HFF-Myc (cell line): ENCODE measurements at regions not wholly inside any gene's neighbourhood (a gene's known extent, or its start where the extent isn't known, plus 50 kb on each side); places are given as distances from the start of the nearest gene placed in this dataset.
A peak's percentile ranks its signal among the peaks of the same experiment; 100 is the strongest.

ENCODE experiments used
- DNase-seq: peaks from one replicate; pipeline ENCODE4 v3.0.0-alpha.2; 2011; ENCODE audit warnings: low read depth; ENCODE audit errors: extremely low read depth
- H3K4me3 ChIP-seq: replicated peaks from 2 replicates; pipeline ENCODE4 v1.5.1; 2011; ENCODE audit warnings: low read depth, mild to moderate bottlenecking, control low read depth, low read length
- TF ChIP-seq, protein P1 (sequence below): IDR thresholded peaks from 2 replicates; pipeline ENCODE4 v1.5.1; 2012; ENCODE audit warnings: mild to moderate bottlenecking, low read depth, low read length, control low read depth; ENCODE audit errors: missing control alignments

DNA sequence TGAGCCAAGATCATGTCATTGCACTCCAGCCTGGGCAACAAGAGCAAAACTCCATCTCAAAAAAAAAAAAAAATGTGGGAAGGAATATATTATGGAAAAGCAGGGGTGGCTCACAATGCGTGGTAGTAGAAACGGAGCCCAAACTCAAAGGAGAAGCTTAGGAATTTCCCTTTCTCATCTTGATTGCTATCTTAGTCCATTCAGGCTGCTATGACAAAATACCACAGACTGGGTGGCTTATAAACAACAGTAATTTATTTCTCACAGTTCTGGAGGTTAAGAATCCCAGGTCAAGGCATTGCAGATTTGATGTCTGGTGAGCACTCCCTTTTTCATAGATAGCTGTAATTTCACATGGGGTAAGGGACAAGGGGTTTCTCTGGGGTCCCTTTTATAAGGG is 153.8 kb upstream of the KRR1 start:
- TF ChIP-seq, protein P1, sequence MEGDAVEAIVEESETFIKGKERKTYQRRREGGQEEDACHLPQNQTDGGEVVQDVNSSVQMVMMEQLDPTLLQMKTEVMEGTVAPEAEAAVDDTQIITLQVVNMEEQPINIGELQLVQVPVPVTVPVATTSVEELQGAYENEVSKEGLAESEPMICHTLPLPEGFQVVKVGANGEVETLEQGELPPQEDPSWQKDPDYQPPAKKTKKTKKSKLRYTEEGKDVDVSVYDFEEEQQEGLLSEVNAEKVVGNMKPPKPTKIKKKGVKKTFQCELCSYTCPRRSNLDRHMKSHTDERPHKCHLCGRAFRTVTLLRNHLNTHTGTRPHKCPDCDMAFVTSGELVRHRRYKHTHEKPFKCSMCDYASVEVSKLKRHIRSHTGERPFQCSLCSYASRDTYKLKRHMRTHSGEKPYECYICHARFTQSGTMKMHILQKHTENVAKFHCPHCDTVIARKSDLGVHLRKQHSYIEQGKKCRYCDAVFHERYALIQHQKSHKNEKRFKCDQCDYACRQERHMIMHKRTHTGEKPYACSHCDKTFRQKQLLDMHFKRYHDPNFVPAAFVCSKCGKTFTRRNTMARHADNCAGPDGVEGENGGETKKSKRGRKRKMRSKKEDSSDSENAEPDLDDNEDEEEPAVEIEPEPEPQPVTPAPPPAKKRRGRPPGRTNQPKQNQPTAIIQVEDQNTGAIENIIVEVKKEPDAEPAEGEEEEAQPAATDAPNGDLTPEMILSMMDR = no peak
- H3K4me3 ChIP-seq = no peak overlapping the region
- no peak for DNase-seq

DNA sequence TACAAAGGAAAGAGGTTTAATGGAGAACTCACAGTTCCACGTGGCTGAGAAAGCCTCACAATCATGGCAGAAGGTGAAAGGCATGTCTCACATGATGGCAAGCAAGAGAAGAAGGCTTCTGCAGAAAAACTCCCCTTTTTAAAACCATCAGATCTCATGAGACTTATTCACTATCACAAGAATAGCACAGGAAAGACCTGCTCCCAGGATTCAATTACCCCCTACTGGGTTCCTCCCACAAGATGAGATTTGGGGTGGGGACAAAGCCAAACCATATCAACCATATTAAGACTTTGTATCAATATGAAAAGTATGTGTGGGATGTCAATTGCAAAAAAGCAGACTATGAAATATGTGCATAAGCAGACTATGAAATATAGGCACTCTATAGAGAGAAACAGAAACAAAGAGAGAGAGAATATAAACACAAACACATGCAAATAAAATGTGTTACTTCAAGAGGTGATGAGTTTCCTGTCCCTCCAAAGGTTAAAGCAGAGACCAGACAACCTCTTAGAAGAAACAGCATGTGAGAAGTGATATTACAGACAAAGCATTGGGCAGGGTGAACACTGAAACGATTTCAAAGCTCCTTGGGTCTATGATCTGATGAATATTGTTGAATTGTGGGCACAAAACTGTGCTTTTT is 151.2 kb upstream of the KRR1 start:
- no peak for DNase-seq
- H3K4me3 ChIP-seq = no peak overlapping the region
- TF ChIP-seq, protein P1 = no peak

DNA sequence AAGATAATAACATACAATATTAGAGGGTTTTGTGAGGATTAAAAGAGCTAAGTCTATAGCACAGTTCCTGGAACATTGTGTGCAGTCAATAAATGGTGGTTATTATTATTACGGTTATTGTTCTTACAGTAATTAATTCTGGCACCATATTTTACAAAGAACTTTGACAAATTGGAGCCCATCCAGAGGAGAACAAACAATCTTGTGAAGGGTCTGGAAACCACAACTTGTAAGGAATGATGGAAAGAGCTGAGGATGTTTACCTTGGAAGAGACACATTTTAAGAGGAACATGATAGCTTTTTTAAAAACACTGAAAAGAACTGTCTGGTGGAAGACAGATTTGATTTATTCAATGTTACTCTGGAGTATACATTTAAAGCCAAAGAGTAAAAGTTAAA is 150.5 kb upstream of the KRR1 start:
- DNase-seq = no peak
- no peak overlapping the region for H3K4me3 ChIP-seq
- TF ChIP-seq, protein P1 = no peak

DNA sequence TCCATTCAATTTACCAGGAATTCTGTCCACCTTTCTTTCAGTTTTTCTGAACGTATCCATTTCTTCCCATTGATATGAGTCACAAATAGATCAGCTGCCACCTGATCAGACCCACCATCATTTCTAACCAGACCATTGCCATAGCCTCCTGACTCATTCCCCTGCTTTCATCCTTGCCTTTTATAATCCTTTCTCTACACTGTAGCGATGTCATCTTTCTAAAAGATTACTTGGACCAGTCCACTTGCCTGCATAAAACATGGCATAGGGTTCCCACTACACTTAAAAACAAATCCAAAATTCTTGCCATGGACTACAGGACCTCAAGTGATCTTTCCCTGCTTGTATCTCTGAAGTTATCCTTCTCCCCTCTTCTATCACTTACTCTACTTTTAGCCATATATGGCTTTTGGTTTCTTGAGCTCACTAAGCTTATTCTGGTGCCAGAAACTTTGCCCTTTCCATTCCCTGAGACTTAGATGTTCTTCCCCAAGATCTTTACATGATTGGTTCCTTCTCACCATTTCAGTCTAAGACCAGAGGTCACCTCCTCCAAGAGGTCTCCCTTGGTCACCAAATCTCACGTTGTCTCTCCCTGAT is 149.5 kb upstream of the KRR1 start:
- TF ChIP-seq, protein P1 = no peak
- no peak overlapping the region for H3K4me3 ChIP-seq
- DNase-seq = no peak

DNA sequence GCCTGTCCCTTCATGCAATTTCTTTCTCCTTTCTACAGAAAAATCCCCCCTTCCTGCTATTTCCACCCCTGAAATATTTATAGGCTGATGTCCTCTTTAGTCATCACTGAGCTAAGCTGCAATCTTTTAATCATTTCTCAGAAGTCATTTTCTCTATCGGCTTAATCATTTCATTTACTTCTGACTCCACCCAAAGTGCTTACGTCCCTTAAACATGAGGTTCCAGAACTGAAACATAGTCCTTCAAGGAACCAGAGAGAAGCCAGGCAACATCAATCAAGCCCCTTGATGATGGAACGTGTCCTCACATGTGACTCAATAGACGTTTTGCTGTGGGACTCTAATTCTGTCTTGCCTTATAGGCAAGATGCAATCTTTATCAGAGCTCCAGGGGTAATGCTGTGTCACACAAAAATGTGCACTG is 148.7 kb upstream of the KRR1 start:
- TF ChIP-seq, protein P1 = no peak
- H3K4me3 ChIP-seq = no peak overlapping the region
- DNase-seq = no peak

DNA sequence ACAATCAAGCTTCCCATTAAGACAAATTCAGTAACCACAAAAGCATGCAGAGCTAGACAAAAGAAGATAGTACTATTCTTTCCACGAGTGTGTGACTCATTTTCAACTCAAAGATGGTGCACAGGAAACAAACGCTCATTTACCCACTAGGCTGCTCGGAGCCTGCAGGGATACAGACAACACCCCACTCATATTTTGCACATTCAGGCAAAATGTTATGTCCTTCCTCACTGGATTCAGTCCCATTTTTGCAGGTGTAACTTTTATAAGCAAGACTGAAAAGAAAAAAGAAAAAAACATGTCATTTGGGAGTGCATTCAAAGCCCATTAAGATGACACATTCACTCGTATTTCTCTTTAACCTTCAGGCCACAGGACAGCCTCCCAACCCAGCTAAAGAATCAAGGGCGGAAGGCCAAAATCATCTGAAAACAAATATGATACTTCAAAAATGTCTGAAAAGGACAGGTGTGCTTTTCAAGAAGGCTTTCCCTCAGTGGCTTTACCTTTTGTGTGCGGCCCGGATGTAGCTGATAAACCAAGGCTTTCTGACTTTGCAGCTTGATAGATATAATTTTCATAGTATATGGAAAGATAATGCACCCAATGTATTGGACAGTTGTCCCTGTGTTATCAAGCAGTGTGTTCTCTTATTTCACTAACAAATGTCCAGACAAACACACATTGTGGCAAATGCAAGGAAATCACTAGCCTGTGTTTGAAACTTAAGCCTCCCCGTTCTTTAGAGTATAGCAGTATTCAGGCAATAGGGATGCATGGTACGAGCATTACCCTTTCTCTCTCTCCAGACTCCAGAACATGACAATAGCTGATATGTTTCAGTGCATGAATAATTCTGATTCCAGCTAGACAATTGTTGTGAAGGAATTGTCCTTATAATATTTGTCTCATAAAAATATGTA is 147.8 kb upstream of the KRR1 start:
- TF ChIP-seq, protein P1 = no peak
- no peak overlapping the region for H3K4me3 ChIP-seq
- peak; percentile 63 for DNase-seq
